ENCODE measurements at regions not wholly inside any gene's neighbourhood (a gene's known extent, or its start where the extent isn't known, plus 50 kb on each side); places are given as distances from the start of the nearest gene placed in this dataset.
"Not testable (repeated sequence)": the region's sequence is repeated elsewhere in the genome, so short reads cannot be mapped to it uniquely, and the experiment has no call there.

DNA sequence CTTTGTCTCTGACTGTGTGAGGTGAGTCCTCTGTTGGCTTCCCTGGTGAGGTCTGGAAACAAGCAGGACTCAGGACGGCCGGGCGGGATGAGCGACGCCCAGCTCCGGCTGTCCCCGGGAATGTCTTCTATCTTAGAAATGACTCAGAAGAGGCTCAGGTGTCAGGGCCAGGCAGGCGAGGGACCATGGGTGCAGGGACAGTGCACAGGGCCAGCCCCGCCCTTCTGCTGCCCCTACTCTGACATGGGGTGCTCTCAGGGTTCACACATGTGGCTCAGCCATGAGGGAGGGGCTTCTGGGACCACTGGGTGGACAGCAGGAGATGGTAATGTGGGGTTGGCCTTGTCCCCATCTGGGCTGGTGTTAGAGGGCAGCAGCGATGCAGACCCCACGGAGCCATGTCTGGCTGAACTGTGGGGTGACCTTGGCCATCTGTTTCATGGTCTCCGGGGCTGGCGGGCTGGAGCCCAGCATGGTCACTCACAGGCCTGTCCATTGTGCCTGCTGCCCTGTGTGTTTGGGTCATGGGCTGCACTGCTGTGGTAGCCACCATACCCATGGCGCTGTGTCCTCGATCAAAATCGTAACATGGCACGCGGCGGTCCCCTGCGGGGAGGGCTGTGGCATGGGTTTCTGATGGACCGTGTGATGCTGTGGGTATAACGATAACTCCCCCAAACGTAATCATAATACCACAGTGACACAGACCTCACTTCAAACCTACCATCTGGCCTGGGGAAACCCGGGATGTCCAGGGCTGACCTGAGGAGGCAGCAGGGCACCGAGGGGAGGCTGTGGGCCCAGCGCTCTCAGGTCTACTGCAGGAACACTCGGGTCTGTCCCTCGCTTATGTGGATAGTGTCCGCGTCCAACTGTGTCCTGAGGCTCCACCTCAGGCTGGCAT, 368.8 kb downstream of the TMEM121 start:
- no peak for DNase-seq

GRCh38 chr14:105896206-105896605, 369.8 kb downstream of the TMEM121 start:
- DNase-seq: not testable (repeated sequence)

GRCh38 chr14:105896961-105897724, 370.8 kb downstream of the TMEM121 start:
- not testable (repeated sequence) for DNase-seq

- no peak for DNase-seq
Measured at GRCh38 chr14:105897725-105898113, 371.3 kb downstream of the TMEM121 start.

DNA sequence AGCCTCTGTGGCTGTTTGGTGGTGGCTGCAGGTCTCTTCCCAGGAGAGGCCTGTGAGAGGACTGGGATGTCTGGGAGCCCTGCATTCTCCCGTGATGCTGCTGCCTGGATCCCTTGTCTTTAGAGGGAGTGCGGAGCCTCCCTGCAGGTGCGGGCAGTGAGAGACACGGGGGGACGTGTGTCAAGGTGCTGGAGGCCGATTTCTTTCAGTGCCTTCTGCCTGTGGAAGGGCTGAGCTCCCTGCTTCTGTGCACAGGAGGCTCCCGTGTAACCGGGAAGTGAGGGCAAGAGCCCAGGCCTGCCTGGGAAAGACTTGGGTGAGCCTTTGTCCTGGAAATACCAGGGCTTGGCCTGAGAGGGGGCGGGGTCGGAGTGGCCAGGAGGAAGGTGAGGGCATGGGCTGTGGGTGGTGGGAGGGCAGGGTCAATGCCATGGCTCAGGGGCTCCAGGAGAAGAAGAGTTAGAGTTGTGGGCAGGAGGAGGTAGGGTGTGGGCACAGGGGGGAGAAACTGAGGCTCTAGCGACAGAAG, 372.2 kb downstream of the TMEM121 start:
- no peak for DNase-seq

DNA sequence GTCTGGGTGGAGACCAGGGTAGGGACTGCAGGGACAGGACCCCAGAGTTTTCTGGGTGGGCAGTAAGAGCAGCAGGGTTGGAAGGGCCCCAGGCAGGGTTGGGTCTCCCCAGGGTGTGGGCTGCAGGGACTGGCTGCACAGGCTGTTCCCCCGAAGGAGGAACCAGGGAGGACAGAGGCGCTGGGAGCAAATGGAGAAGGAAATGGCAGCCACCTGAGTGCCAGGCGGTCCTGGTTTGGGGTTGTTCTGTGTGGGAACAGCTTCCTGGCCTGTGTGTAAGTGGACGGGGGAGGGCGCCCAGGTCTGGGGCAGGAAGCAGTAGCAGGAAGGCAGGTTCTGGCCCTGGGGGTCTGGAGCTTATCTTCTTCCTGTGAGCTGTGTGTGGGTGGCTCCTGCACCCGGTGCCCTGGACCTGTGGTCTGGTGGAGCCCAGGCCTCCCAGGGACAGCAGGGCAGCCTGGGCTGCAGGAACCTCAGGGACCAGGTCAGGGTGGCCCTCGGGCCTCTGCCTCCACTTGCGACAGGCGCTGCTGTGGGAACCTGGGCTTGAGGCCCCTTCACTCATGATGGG, 372.8 kb downstream of the TMEM121 start:
- no peak for DNase-seq

GRCh38 chr14:105899657-105900397, 373.4 kb downstream of the TMEM121 start:
- no peak for DNase-seq

DNA sequence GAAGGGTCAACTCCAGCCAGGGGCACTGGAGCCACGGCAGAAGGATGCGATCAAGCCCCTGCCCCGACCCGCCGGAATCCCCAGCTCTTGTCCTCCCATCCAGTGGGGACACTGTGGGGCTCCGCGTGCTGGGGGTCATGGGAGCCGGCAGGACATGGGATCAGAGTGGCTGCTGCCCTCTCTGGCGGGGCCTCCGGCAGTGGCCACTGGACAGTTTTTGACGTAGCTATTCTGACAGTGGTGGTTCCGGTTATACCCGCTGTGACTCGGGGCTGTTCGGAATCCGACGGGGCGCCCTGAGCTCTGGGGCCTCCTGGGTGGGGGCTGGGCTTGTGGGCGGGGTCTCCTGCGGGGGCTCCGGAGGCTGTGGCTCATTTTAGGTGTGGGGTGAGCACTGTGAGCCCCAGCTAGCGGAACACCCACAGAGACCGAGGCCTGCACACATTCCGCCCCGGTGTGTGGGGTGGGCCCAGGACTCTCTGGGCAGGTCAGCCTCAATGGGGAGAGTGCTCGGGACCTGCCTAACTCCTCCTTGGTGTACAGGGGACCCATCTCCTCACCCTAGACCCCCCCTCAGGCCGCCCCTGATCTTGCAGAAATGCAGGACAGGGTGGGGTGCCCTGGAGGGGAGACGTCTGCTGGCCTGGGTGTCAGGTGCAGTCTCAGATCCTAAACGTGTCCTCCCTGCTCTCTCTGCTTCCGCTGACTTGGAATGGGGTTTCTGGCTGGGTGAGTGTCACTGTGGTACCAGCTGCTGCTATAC, 374.2 kb downstream of the TMEM121 start:
- no peak for DNase-seq

DNA sequence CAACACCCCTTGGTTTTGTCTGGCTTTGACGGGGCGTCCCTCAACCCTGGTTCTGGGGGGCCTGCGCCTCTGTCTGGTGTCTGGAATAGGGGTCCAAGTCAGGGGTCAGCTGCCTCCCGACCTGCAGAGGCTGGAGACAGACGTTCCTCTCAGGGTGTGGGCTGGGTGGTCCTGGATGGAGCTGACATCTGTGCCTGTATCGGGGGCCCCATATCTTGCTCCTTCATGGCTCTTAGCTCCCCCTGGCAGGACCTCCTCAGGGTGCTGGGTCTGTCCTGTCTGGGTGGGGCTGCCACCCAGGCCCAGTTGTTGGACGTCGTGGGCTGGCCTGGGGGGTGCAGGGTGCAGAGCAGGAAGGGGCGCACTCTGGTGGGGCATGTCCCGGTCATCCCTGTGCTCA, 374.8 kb downstream of the TMEM121 start:
- DNase-seq: no peak

DNA sequence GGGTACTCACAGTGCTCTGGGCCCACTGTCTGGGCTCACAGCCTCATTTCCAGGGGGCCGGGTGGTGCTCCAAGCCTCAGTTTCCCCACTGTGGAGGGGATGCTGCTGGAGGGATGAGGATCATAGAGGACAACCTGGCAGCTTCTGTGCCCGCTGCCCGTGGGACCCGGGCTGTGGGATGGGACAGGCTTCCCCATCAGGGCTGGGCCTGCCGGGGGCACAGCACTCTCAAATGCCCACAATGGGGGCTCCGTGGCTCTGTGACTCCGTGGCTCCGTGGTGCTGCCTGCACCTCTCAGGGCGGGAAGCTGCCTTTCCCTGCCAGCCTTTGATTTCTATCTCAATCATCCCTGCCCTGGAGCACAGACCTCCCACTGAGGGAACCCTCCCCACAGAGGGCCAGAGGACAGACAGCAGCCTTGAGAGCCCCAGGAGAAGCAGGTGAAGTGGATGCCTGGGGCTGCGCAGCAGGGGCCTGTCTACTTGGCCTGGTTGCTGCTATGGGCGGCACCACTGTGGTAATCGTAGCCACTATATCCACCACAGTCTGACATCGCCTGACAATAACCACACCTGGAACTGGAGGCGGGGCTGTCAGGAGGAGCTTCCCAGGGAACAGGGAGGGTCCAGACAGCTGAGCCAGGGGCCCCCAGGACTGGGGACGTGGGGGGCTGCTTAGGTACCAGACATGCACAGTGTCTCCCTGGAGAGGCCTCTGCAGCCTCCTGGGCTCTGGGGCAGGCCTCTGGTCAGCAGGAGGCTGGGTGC, 375.9 kb downstream of the TMEM121 start:
- DNase-seq: no peak

DNA sequence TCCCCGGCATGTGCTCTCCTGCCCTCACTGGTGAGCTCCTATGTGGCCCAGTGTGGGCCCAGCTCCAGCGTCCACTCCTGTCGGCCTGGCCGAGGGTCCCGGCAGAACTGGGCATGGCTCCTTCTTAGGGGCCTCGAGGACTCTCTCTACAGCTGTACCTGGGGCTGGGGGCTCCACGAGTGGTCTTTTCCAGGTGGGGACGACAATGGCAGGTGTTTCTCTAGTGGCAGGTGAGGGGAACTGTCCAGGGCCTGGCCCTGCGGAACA, 376.4 kb downstream of the TMEM121 start:
- DNase-seq: not testable (repeated sequence)

GRCh38 chr14:105903971-105904370, 377.6 kb downstream of the TMEM121 start:
- no peak for DNase-seq

DNA sequence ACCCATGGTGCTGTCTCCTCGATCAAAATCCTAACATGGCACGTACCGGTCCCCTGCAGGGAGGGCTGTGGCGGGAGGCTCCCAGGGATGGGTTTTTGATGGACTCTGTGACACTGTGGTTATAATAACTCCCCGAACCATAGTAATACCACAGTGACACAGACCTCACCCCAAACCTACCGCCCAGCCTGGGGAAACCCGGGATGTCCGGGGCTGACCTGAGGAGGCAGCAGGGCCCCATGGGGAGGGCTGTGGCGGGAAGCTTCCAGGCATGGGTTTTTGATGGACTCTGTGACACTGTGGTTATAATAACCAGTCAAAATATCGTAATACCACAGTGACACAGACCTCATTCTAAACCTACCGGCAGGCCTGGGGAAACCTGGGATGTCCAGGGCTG, 378.0 kb downstream of the TMEM121 start:
- DNase-seq: no peak

- no peak for DNase-seq
Measured at GRCh38 chr14:105905456-105905855, 379.1 kb downstream of the TMEM121 start.

- no peak for DNase-seq
Measured at GRCh38 chr14:105907276-105907675, 380.9 kb downstream of the TMEM121 start.

DNA sequence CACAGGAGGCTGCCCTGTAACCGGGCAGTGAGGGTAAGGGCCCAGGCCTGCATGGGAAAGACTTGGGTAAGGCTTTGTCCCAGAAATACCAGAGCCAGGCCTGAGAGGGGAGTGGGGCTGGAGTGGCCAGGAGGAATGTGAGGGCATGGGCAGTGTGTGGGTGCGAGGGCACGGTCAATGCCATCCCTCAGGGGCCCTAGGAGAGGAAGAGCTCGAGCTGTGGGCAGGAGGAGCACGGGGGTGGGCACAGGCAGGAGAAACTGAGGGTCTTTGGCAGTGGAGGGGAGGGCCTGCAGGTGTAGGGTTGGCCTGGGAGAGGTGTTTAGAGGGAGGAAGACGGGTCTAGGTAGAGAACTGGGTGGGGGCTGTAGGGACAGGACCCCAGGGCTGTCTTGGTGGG, 381.6 kb downstream of the TMEM121 start:
- no peak for DNase-seq

GRCh38 chr14:105908481-105908911, 382.1 kb downstream of the TMEM121 start:
- no peak for DNase-seq

GRCh38 chr14:105909046-105909827, 382.9 kb downstream of the TMEM121 start:
- no peak for DNase-seq

- DNase-seq: not testable (repeated sequence)
Measured at GRCh38 chr14:105909828-105910120, 383.4 kb downstream of the TMEM121 start.

GRCh38 chr14:105910426-105910825, 384.0 kb downstream of the TMEM121 start:
- DNase-seq: no peak
